H9 (cell line): ENCODE measurements at regions not wholly inside any gene's neighbourhood (a gene's known extent, or its start where the extent isn't known, plus 50 kb on each side); places are given as distances from the start of the nearest gene placed in this dataset.

ENCODE experiments used
- DNase-seq: peaks from one replicate; pipeline ENCODE4 v3.0.0-alpha.2; 2017
- H2AFZ ChIP-seq: one replicate; pipeline ENCODE4 v1.6.1; 2013; ENCODE audit warnings: mild to moderate bottlenecking, low read length, control low read depth, moderate library complexity
- H2AK5ac ChIP-seq: 2 replicates; pipeline ENCODE4 v1.6.1; 2013; ENCODE audit warnings: low read length, control low read depth, mixed read lengths; ENCODE audit not compliant: insufficient read length
- H2BK120ac ChIP-seq: one replicate; pipeline ENCODE4 v1.6.1; 2013; ENCODE audit warnings: low read depth, mild to moderate bottlenecking, low read length, control low read depth, inconsistent platforms; ENCODE audit not compliant: poor library complexity, severe bottlenecking
- H2BK12ac ChIP-seq: 2 replicates; pipeline ENCODE4 v1.6.1; 2013; ENCODE audit warnings: low read length, control low read depth, mixed read lengths, low read depth; ENCODE audit not compliant: insufficient read length
- H2BK15ac ChIP-seq: 2 replicates; pipeline ENCODE4 v1.6.1; 2013; ENCODE audit warnings: low read depth, low read length, control low read depth
- H2BK20ac ChIP-seq: one replicate; pipeline ENCODE4 v1.6.1; 2013; ENCODE audit warnings: low read depth, mild to moderate bottlenecking, low read length, control low read depth, inconsistent platforms; ENCODE audit not compliant: poor library complexity, severe bottlenecking
- H2BK5ac ChIP-seq: 2 replicates; pipeline ENCODE4 v1.6.1; 2013; ENCODE audit warnings: low read length, control low read depth, mixed read lengths; ENCODE audit not compliant: insufficient read length
- H3K14ac ChIP-seq: 2 replicates; pipeline ENCODE4 v1.6.1; 2013; ENCODE audit warnings: low read length, control low read depth; ENCODE audit not compliant: insufficient read depth
- H3K18ac ChIP-seq: 2 replicates; pipeline ENCODE4 v1.6.1; 2013; ENCODE audit warnings: low read depth, mild to moderate bottlenecking, mixed read lengths, low read length, control low read depth; ENCODE audit not compliant: insufficient read length
- H3K23ac ChIP-seq: 2 replicates; pipeline ENCODE4 v1.6.1; 2013; ENCODE audit warnings: low read length, control low read depth, mixed read lengths, low read depth; ENCODE audit not compliant: insufficient read length
- H3K23me2 ChIP-seq: 2 replicates; pipeline ENCODE4 v1.6.1; 2013; ENCODE audit warnings: low read depth, mild to moderate bottlenecking, mixed read lengths, low read length, control low read depth; ENCODE audit not compliant: insufficient read length, poor library complexity, severe bottlenecking
- H3K27ac ChIP-seq: 2 replicates; pipeline ENCODE4 v1.5.1; 2013; ENCODE audit warnings: low read length, control low read depth, mixed read lengths, low read depth; ENCODE audit not compliant: insufficient read length
- H3K27me3 ChIP-seq: 2 replicates; pipeline ENCODE4 v1.6.1; 2013; ENCODE audit warnings: low read length, control low read depth, inconsistent platforms; ENCODE audit not compliant: insufficient read depth
- H3K4ac ChIP-seq: 2 replicates; pipeline ENCODE4 v1.6.1; 2013; ENCODE audit warnings: low read depth, mild to moderate bottlenecking, control low read depth, inconsistent platforms, low read length, moderate library complexity
- H3K4me1 ChIP-seq: 2 replicates; pipeline ENCODE4 v1.6.1; 2013; ENCODE audit warnings: low read length, control low read depth, inconsistent platforms; ENCODE audit not compliant: insufficient read depth
- H3K4me2 ChIP-seq: 2 replicates; pipeline ENCODE4 v1.6.1; 2013; ENCODE audit warnings: low read length, control low read depth, mixed read lengths; ENCODE audit not compliant: insufficient read length, insufficient read depth
- H3K56ac ChIP-seq: 2 replicates; pipeline ENCODE4 v1.6.1; 2013; ENCODE audit warnings: low read depth, mild to moderate bottlenecking, mixed read lengths, low read length, control low read depth; ENCODE audit not compliant: insufficient read length
- H3K79me1 ChIP-seq: 2 replicates; pipeline ENCODE4 v1.6.1; 2013; ENCODE audit warnings: low read depth, mild to moderate bottlenecking, moderate library complexity, low read length, control low read depth, inconsistent platforms; ENCODE audit not compliant: insufficient read depth, poor library complexity, severe bottlenecking
- H3K79me2 ChIP-seq: 2 replicates; pipeline ENCODE4 v1.6.1; 2013; ENCODE audit warnings: low read length, control low read depth, inconsistent platforms; ENCODE audit not compliant: insufficient read depth
- H3K9ac ChIP-seq: 2 replicates; pipeline ENCODE4 v1.6.1; 2013; ENCODE audit warnings: low read length, control low read depth, mixed read lengths; ENCODE audit not compliant: insufficient read length; ENCODE audit errors: extremely low read depth
- H3K9me3 ChIP-seq: one replicate; pipeline ENCODE4 v1.6.1; 2013; ENCODE audit warnings: low read depth, low read length, inconsistent platforms; ENCODE audit not compliant: control insufficient read depth
- H3T11ph ChIP-seq: one replicate; pipeline ENCODE4 v1.6.1; 2013; ENCODE audit warnings: mild to moderate bottlenecking, low read length, control low read depth, inconsistent platforms
- H4K20me1 ChIP-seq: one replicate; pipeline ENCODE4 v1.6.1; 2013; ENCODE audit not compliant: control insufficient read depth, insufficient read length, insufficient read depth
- H4K5ac ChIP-seq: 2 replicates; pipeline ENCODE4 v1.6.1; 2013; ENCODE audit warnings: low read depth, mild to moderate bottlenecking, mixed read lengths, low read length, control low read depth; ENCODE audit not compliant: insufficient read length
- H4K8ac ChIP-seq: replicated peaks from 2 replicates; pipeline ENCODE4 v1.6.1; 2013; ENCODE audit warnings: low read length, control low read depth, mixed read lengths, low read depth; ENCODE audit not compliant: insufficient read length
- H4K91ac ChIP-seq: 2 replicates; pipeline ENCODE4 v1.6.1; 2013; ENCODE audit warnings: low read depth, mild to moderate bottlenecking, moderate library complexity, mixed read lengths, low read length, control low read depth; ENCODE audit not compliant: insufficient read length
- H3K27ac Mint-ChIP-seq, 3 experiments: 2 replicates in 2 of 3; 3 replicates in 1 of 3; pipeline ENCODE4 v1.8.0; 2020 to 2021; ENCODE audit warnings: mixed read lengths in 3 of 3, mild to moderate bottlenecking in 1 of 3, moderate library complexity in 1 of 3
- H3K27me3 Mint-ChIP-seq: 2 replicates; pipeline ENCODE4 v1.8.0; 2021; ENCODE audit warnings: low read depth, mild to moderate bottlenecking, moderate library complexity, mixed read lengths
- H3K36me3 Mint-ChIP-seq, 3 experiments: 2 replicates in 2 of 3; 3 replicates in 1 of 3; pipeline ENCODE4 v1.8.0; 2020 to 2021; ENCODE audit warnings: low read depth in 3 of 3, mixed read lengths in 3 of 3; ENCODE audit not compliant: insufficient read depth in 1 of 3
- H3K4me1 Mint-ChIP-seq, 2 experiments: 2 replicates each; pipeline ENCODE4 v1.8.0; 2020; ENCODE audit warnings: mixed read lengths in 2 of 2
- H3K4me3 Mint-ChIP-seq, 2 experiments: 2 replicates in 1 of 2; 3 replicates in 1 of 2; pipeline ENCODE4 v1.8.0; 2020 to 2021; ENCODE audit warnings: mild to moderate bottlenecking in 2 of 2, mixed read lengths in 2 of 2, moderate library complexity in 1 of 2
- H3K9me3 Mint-ChIP-seq, 2 experiments: 2 replicates in 1 of 2; 3 replicates in 1 of 2; pipeline ENCODE4 v1.8.0; 2020; ENCODE audit warnings: mild to moderate bottlenecking in 2 of 2, mixed read lengths in 2 of 2, moderate library complexity in 1 of 2
- CTCF ChIP-seq: fragments of 200-600 bp; sonication (generic); conservative IDR thresholded peaks from 3 replicates; pipeline ENCODE4 v1.8.0; 2021; ENCODE audit warnings: antibody characterized with exemption, mild to moderate bottlenecking
- WGBS: extraction: QIAGEN DNeasy Blood & Tissue Kit; methylation state at CpG from one replicate; pipeline ENCODE4 v1.1.7; 2013; ENCODE audit warnings: missing lambda C conversion rate, low lambda C conversion rate, mixed read lengths; ENCODE audit not compliant: insufficient read length; ENCODE audit errors: extremely low coverage; 5-methylcytosine and 5-hydroxymethylcytosine counted together

- no peaks in the 10 kb centered on the region for H3K9me3 ChIP-seq
- no peaks in the 10 kb centered on the region for H3K79me1 ChIP-seq
- H3K23ac ChIP-seq, result no peak overlapping the region
- H3T11ph ChIP-seq, result no peak overlapping the region
- no peak overlapping the region for H3K4ac ChIP-seq
- peaks cover 4% of the 10 kb centered on the region; the same call in 1 of the 2 replicates for H3K27me3 Mint-ChIP-seq
- H2AK5ac ChIP-seq, result no peak overlapping the region
- H3K56ac ChIP-seq, result no peak overlapping the region
- H4K91ac ChIP-seq, result no peak overlapping the region
- H3K36me3 Mint-ChIP-seq, result 0 out of 7 replicates have a peak, but pooled peaks cover 0 to 2% (median 0%) of the 10 kb centered on the region in 3 experiments
- H3K4me1 ChIP-seq, result no peaks in the 10 kb centered on the region
- no peak overlapping the region for H2BK12ac ChIP-seq
- no peak overlapping the region; the same call in 1 of the 2 replicates for H3K14ac ChIP-seq
- peaks cover 5 to 12% of the 10 kb centered on the region in 2 experiments for H3K4me1 Mint-ChIP-seq
- H2BK15ac ChIP-seq, result no peak overlapping the region
- peaks cover 2% of the 10 kb centered on the region for H4K20me1 ChIP-seq
- no peaks in the 10 kb centered on the region for H3K23me2 ChIP-seq
- H2BK120ac ChIP-seq, result no peak overlapping the region
- H2AFZ ChIP-seq, result no peak overlapping the region
- no peak overlapping the region for H2BK5ac ChIP-seq
- H3K4me2 ChIP-seq, result no peak overlapping the region
- no peak overlapping the region for H4K5ac ChIP-seq
- no peak overlapping the region for H2BK20ac ChIP-seq
- no CpG with 5 or more reads among the region's 10 CpGs for WGBS
- H3K4me3 Mint-ChIP-seq, result no peak overlapping the region
- no peaks in the 10 kb centered on the region for H3K79me2 ChIP-seq
- no peaks in the 10 kb centered on the region for H3K27me3 ChIP-seq
- H3K27ac ChIP-seq, result no peak overlapping the region
- TF ChIP-seq CTCF, result no peak
- H3K9ac ChIP-seq, result no peak overlapping the region
- no peak overlapping the region for H3K18ac ChIP-seq
- no peaks in the 10 kb centered on the region for H3K9me3 Mint-ChIP-seq
- no peak for DNase-seq
- no peak overlapping the region for H4K8ac ChIP-seq
- H3K27ac Mint-ChIP-seq, result no peak overlapping the region
Measured at GRCh38 chr15:62343397-62343796, 178.3 kb upstream of the C2CD4B start.
